Endothelial cell of hepatic sinusoid (primary cell): ENCODE measurements at regions not wholly inside any gene's neighbourhood (a gene's known extent, or its start where the extent isn't known, plus 50 kb on each side); places are given as distances from the start of the nearest gene placed in this dataset.

Experiments used
- in situ Hi-C: cut with HindIII; loops from 2 replicates; pipeline ENCODE4 v1.10.0; 2017; ENCODE audit warnings: low sequenced_read_pairs

DNA sequence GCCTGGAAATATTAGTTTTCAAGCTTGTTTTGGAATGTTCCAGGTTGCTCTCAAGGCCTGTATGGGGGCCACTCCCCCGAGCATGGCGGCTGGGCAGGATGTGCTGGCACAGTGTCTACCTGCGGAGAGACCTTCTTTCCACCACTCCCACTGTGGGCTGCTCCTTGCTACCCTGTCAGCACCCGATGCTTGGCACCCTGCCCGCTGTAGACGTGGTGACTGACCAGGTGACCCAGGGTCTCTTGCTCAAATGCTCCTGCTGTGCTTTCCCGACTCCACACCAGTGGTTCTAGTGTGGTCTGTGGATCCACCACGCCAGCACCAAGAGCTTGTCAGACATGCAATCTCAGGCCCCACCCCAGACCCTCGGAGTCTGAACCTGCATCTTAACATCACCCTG is 213.3 kb downstream of the SH3BP4 start:
- in situ Hi-C loops = no loop called here

DNA sequence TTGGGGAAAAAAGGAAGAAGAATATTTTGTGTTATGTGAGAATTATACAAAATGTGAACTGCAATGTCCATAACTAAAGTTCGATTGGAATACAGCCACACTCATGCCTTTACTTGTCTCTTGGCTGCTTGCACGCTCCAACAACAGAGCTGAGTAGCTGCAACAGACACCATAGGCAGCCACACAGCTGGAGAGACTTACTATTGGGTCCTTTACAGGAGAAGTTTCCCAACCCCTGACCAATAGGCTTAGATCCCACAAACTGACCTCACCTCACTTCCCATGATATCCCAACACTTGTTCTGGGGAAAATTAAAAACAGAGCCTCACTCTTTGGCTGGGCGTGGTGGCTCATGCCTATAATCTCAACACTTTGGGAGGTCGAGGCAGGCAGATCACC is 213.8 kb downstream of the SH3BP4 start:
- in situ Hi-C loops = no loop called here

DNA sequence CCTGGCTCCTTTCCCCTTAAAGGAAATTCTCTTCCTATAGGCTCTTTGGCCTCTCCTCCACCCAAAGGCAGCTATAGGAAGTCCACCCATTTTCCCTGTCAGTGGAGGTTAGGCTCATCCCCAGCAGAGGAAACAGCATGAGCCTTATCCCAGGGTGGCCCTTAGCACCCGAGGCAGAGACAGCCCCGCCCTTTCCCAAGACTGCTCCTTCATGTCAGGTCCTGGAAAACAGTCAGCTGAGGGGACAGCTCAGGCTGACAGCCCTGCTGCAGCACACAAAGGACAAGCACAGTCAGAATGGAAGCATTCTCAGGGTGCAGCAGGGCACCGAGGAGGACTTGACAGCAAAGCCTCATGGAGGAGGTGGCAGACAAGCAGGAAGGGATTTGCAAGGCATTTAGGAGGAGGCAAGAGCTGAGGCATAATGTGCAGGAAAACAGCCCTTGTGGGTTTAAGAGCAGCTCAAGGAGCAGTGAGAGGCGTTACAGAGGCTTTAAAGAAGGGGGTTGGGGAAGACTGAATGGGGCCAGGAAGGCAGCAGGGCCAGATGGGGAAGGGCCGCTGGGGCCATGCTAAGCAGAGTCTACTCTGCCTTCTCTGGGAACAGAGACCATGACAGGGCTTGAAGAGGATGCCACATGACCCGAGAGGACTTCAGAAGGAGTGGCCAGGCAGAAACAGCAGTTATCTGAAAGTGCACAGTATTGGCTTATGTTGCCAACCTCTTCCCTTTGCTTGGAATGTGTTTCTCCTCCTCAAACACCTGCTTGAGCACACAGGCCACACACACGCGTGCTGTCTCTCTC is 216.6 kb downstream of the SH3BP4 start:
- in situ Hi-C loops = no loop called here

DNA sequence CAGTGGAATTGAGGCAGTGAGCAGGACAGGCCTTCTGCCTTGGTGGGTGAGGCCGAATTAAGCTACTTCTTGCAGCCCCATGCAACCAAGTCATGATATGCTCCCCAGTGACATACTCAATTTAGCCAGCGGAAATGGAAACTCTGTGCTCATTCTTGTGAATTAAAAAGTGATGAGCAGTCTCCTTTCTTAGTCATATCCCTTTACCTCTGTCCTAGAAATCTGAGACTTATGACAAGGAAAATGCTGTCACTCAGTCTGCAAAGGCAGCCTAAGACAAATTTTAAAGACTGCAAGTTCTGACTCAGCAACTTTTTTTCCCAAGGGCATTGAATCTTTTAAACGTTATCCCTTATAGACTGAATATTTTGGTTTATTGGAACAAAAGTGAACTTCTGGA is 218.2 kb downstream of the SH3BP4 start:
- in situ Hi-C loops = no loop called here

- in situ Hi-C loops = no loop called here
Measured at GRCh38 chr2:235170536-235171521, 219.0 kb downstream of the SH3BP4 start.

DNA sequence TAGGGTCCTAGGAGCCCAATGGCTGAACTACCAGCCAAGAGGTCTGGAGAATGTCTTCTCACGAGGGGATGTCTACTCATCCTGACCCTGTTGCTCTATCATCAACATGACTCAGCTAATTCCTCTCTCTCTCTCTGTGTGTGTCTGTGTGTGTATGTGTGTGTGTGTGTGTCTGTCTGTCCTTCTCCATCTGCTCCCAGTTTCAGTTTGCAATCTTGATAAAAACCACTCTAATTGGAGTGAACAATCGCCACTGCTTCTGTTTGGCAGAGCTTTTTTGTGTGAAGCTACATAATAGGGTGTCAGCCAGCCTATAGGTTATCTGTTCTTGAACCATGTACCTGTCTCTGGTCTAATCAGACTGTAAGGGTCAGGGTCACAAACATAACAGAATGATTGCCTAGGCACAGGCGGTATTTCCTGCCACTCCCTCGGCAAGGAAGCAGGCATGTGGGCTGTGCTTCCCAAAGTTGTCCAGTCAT is 219.8 kb downstream of the SH3BP4 start:
- in situ Hi-C loops = no loop called here

- in situ Hi-C loops = no loop called here
Measured at GRCh38 chr2:235180642-235181041, 228.8 kb downstream of the SH3BP4 start.

DNA sequence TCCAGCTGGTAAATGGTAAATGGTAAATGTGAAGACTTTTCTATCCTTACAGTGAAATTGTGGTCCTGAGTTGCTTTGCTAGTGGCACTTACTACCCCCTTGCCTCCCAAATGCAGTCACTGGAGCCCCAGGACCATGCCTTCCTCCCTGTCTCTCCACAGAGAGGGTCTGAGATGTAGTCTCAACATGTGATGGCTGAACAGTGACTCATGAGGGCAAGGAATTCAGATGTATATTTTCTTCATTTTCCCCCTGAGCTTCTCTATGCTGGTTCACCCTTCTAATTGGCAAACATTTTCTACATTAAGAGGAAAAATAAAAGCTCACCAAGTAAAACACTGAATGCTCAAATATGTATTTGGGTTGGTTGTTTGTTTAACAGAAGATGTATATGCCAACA is 232.0 kb downstream of the SH3BP4 start:
- in situ Hi-C loops = no loop called here

GRCh38 chr2:235187806-235188205 is 236.0 kb downstream of the SH3BP4 start:
- in situ Hi-C loops = no loop called here

DNA sequence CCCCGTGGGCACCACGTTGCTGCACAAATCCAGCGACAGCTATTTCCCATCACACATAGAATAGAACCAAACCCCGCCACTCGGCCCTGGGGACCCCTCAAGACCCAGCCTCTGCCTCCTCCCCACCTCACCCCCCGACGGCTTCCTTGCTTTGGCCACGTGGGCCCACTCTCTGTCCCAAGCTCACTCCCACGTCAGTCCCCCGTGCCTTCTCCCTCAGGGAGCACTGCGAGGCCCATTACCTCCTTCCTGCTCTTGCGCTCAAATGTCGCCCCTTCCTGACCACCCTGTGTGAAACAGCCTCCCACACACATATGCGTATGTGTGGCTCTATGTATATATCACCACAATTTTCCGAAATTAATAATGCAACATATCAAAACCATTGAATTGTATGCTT is 239.7 kb downstream of the SH3BP4 start:
- in situ Hi-C loops = no loop called here

- in situ Hi-C loops = no loop called here
Measured at GRCh38 chr2:235191978-235192377, 240.2 kb downstream of the SH3BP4 start.

DNA sequence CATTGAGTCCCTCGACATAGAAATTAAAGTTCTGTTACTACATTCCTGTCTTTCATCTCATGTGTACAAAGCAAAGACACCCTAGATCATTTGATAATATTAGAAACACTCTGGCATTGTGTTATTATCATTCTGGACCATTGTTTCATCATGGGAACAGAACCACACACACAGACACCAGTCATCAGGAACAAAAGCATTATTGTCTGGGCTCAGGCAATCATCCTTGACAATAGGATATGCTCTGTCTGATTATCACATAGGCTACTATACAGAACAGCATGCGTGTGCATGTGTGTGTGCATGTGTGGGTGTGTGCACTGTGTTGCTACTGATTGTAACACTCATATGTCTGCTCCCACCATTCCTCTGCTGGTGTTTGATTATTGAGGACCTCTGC is 242.5 kb downstream of the SH3BP4 start:
- in situ Hi-C loops = no loop called here

GRCh38 chr2:235194836-235195235 is 243.0 kb downstream of the SH3BP4 start:
- in situ Hi-C loops = no loop called here

- in situ Hi-C loops = no loop called here
Measured at GRCh38 chr2:235195921-235196320, 244.1 kb downstream of the SH3BP4 start.

DNA sequence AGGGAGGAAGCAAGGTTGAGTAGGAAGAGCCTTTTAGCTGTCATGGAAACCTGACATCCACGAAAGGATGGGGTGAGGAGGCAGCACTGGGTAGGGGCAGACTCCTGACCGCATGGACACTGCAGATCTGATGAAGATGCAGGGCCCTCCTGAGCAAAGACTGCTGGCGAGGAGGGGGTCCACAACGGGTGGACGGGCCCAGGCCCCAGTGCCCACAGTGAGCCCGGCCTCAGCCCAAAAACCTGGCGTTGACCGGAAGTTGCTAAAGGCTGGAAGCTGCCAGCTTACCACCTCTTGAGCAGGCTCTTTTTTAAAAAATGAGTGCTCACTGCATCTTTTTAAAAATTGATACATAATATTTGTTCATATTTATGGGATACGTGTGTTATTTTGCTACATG is 247.3 kb downstream of the SH3BP4 start:
- in situ Hi-C loops = no loop called here

DNA sequence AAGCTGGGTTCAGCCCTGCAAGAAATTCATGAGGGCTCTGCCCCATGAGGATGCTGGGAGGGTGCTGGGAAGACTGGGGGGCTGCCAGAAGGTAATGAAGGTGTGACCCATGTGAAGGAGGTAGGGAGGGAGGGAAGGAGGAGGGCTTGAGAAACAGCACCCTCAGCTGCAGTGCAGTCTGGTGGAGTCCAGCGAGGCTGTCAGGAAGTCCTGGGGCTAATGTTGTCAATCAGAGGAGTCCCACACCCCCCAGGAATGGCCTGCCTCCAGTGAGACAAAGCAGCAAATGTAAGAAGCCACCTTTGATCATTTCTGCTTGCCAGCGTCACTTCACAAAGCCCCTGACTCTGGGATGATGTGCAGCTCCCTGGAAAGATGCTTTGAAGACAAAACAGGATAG is 248.4 kb downstream of the SH3BP4 start:
- in situ Hi-C loops = no loop called here

DNA sequence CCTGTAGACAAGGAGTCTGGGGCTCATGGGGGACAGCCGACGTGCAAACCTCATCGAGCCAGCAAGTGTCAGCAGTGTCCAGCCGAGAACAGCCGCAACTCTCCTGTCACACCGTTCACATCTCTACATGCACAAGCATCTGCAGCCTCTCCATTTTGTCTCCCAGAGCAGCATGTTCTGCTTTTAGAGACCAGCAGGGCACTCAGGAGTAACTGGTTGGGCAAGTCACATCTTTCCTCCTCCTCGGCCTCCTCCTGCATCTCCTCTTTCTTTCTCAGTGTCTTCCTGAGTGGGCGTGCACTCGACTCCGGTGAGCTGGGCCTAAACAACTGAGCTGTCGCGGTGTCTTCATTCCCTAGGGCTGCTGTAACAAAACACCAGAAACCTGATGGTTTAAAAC is 249.9 kb downstream of the SH3BP4 start:
- in situ Hi-C loops = no loop called here

DNA sequence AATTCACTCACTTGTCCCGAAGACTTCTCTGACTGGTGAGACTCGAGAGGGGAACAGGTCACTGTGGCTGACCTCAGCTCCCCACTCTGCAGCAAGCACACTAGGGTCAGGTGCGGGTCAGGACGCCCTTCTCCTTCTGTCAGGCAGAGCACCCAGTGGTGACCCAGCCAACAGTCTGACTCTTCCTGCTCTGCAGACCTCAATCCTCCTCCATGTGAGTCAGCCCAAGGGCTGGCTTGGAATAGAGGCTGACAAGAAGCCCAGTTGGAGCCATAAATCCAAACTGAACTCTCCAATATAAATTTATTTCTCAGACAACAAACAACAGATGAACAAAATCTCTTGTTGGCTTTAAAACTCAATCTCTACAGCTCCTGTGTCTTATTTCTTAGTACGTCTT is 253.1 kb downstream of the SH3BP4 start:
- in situ Hi-C loops = no loop called here

- in situ Hi-C loops = no loop called here
Measured at GRCh38 chr2:235206399-235206798, 254.6 kb downstream of the SH3BP4 start.

DNA sequence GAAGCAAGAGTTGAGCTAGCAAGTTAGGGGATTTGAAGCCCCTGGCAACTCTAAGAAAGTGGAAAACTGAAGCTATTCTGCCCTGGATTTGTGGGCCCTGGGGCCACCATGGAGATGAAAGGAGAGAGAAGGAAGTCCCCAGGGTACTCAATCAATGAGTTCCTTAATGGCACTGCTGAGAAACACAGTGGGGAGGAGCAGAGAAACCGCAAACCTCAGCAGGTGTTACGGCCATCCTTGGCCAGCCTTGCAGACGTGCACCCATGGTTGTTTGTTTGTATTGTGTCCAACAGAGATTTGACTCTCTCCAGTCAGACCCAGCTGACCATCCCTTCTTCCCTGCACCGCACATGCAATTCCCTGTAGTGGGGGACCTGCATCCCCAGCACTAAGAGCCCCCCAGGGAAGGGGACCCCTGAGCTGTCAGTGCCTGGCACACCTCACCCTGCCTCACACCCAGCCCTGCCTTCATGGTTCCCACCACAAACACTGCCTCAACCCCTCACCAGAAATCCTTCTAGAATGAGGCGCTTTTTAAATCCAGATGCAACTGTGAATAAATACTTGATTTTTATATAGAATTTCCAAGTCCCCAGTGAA is 255.3 kb downstream of the SH3BP4 start:
- in situ Hi-C loops = no loop called here

GRCh38 chr2:235211056-235211455 is 259.2 kb downstream of the SH3BP4 start:
- in situ Hi-C loops = no loop called here
